Stomach (tissue), 8 donors: ENCODE measurements at regions not wholly inside any gene's neighbourhood (a gene's known extent, or its start where the extent isn't known, plus 50 kb on each side); places are given as distances from the start of the nearest gene placed in this dataset.

ENCODE experiments used
- DNase-seq, 2 donors: peaks; one replicate each; pipeline versions ENCODE4 v3.0.0 to v3.0.0-alpha.2; 2013 to 2019
- H3K27ac ChIP-seq, 5 donors: fragments of 200-600 bp in 4 of 5; sonication (generic) in 4 of 5; one replicate each; pipeline ENCODE4 v1.5.1; 2013 to 2019; ENCODE audit warnings: mild to moderate bottlenecking in 1 of 5, moderate library complexity in 1 of 5
- H3K27me3 ChIP-seq, 3 donors: fragments of 200-600 bp; sonication (generic); one replicate each; pipeline ENCODE4 v1.5.1; 2017 to 2019; ENCODE audit warnings: mixed run types in 1 of 3
- H3K36me3 ChIP-seq, 4 donors: fragments of 200-600 bp; sonication (generic); 1 replicate in 3 of 4; 2 replicates in 1 of 4; pipeline ENCODE4 v1.5.1; 2016 to 2019
- H3K4me1 ChIP-seq, 4 donors: fragments of 200-600 bp; sonication (generic); one replicate each; pipeline ENCODE4 v1.5.1; 2016 to 2019
- H3K4me3 ChIP-seq, 4 donors: fragments of 200-600 bp; sonication (generic) in 3 of 4; one replicate each; pipeline ENCODE4 v1.5.1; 2016 to 2019; ENCODE audit warnings: mild to moderate bottlenecking in 1 of 4
- H3K9me3 ChIP-seq, 4 donors: fragments of 200-600 bp; sonication (generic); one replicate each; pipeline ENCODE4 v1.5.1; 2016 to 2019
- CTCF ChIP-seq, 7 experiments: fragments of 450-650 bp in 4 of 7; fragments of 200-600 bp in 3 of 7; sonication (generic) in 3 of 7; IDR thresholded peaks; one replicate each; pipeline ENCODE4 v1.5.1; 2016 to 2019; ENCODE audit warnings: antibody characterized with exemption in 7 of 7, control low read depth in 2 of 7, mild to moderate bottlenecking in 1 of 7
- EP300 ChIP-seq: sonication (generic); formaldehyde crosslinking; IDR thresholded peaks from one replicate; pipeline ENCODE4 v1.6.1; 2017; ENCODE audit warnings: antibody characterized with exemption
- POLR2A ChIP-seq, 4 donors: fragments of 450-650 bp; IDR thresholded peaks; one replicate each; pipeline ENCODE4 v1.6.1; 2016; ENCODE audit warnings: antibody characterized with exemption in 4 of 4, control low read depth in 2 of 4, mild to moderate bottlenecking in 1 of 4, moderate library complexity in 1 of 4
- POLR2AphosphoS5 ChIP-seq, 3 donors: sonication (generic); formaldehyde crosslinking; IDR thresholded peaks; one replicate each; pipeline ENCODE4 v1.6.1; 2016; ENCODE audit warnings: antibody characterized with exemption in 3 of 3
- WGBS, 5 donors: extraction: QIAGEN DNeasy Blood & Tissue Kit in 3 of 5; methylation state at CpG; one replicate each; pipeline versions ENCODE4 v1.1.5 to v1.1.7; 2013 to 2018; 5-methylcytosine and 5-hydroxymethylcytosine counted together
- intact Hi-C: fragments of 100-400 bp; cut with DNase I; formaldehyde crosslinking; loops from one replicate; pipeline ENCODE4 v1.15.1; 2023; ENCODE audit warnings: low total_unique reads
- donor health status: healthy with polysubstance abuse.
- donor health status: Bipolar disorder and iron deficiency.
- donor health status: healthy.

GRCh38 chr12:112559784-112560183 is 141.0 kb downstream of the PTPN11 start:
- H3K27ac ChIP-seq = no peak overlapping the region
- H3K4me1 ChIP-seq = no peaks in the 10 kb centered on the region
- DNase-seq = no peak
- 66 to 74% (median 72%) methylated on average over 2 of the region's 2 CpGs for WGBS, 5 donors
- peaks cover 0 to 1% (median 0%) of the 10 kb centered on the region in 4 donors for H3K9me3 ChIP-seq
- H3K27me3 ChIP-seq = peaks cover 0 to 20% (median 3%) of the 10 kb centered on the region in 3 donors
- intact Hi-C loops = no loop called here
- H3K36me3 ChIP-seq = no peaks in the 10 kb centered on the region
- TF ChIP-seq POLR2A (IDR thresholded peaks at IDR 0.05) (no peak), POLR2AphosphoS5 (IDR thresholded peaks at IDR 0.05) (no peak)
- no peak overlapping the region for H3K4me3 ChIP-seq

- no peaks in the 10 kb centered on the region for H3K4me1 ChIP-seq
- H3K9me3 ChIP-seq = no peaks in the 10 kb centered on the region
- TF ChIP-seq CTCF (IDR thresholded peaks at IDR 0.05) = no peak
- no peak for TF ChIP-seq POLR2AphosphoS5 (IDR thresholded peaks at IDR 0.05)
- no peak for TF ChIP-seq EP300
- TF ChIP-seq POLR2A (IDR thresholded peaks at IDR 0.05) = no peak
- no peak overlapping the region for H3K4me3 ChIP-seq
- intact Hi-C loops = no loop called here
- 73 to 77% (median 73%) methylated on average over 6 to 11 of the region's 11 CpGs for WGBS, 5 donors
- no peak overlapping the region for H3K27ac ChIP-seq
- H3K36me3 ChIP-seq = no peaks in the 10 kb centered on the region
- no peak for DNase-seq
- H3K27me3 ChIP-seq = peaks cover 0 to 20% (median 6%) of the 10 kb centered on the region in 3 donors
Measured at GRCh38 chr12:112564160-112564784, 145.5 kb downstream of the PTPN11 start.

GRCh38 chr12:112568641-112569040 is 149.9 kb downstream of the PTPN11 start:
- no peak for DNase-seq
- Histone ChIP-seq H3K4me1 (no peaks in the 10 kb centered on the region), H3K9me3 (no peaks in the 10 kb centered on the region), H3K36me3 (no peaks in the 10 kb centered on the region), H3K4me3 (no peak overlapping the region), H3K27me3 (peaks cover 0 to 46% (median 16%) of the 10 kb centered on the region in 3 donors), H3K27ac (no peak overlapping the region)
- WGBS, 5 donors = 77 to 90% (median 85%) methylated on average over 2 of the region's 2 CpGs
- intact Hi-C loops = no loop called here
- TF ChIP-seq CTCF (IDR thresholded peaks at IDR 0.05) = no peak
- no peak for TF ChIP-seq POLR2A (IDR thresholded peaks at IDR 0.05)
- TF ChIP-seq EP300 = no peak
- no peak for TF ChIP-seq POLR2AphosphoS5 (IDR thresholded peaks at IDR 0.05)

GRCh38 chr12:112570096-112570495 is 151.3 kb downstream of the PTPN11 start:
- TF ChIP-seq POLR2A (IDR thresholded peaks at IDR 0.05) (no peak), EP300 (no peak), POLR2AphosphoS5 (IDR thresholded peaks at IDR 0.05) (no peak), CTCF (IDR thresholded peaks at IDR 0.05) (no peak)
- Histone ChIP-seq H3K27me3 (peaks cover 2 to 55% (median 27%) of the 10 kb centered on the region in 3 donors), H3K27ac (no peak overlapping the region), H3K36me3 (no peaks in the 10 kb centered on the region), H3K4me3 (no peak overlapping the region), H3K4me1 (peaks cover 0 to 2% (median under 1%) of the 10 kb centered on the region in 4 donors), H3K9me3 (no peaks in the 10 kb centered on the region)
- intact Hi-C loops = no loop called here
- WGBS, 5 donors = 56 to 69% (median 59%) methylated on average over 7 of the region's 7 CpGs
- no peak for DNase-seq

- intact Hi-C loops = no loop called here
- H3K27ac ChIP-seq = no peak overlapping the region
- peaks cover 7 to 79% (median 32%) of the 10 kb centered on the region in 3 donors for H3K27me3 ChIP-seq
- no peak for DNase-seq
- TF ChIP-seq CTCF (IDR thresholded peaks at IDR 0.05) (no peak), EP300 (no peak), POLR2AphosphoS5 (IDR thresholded peaks at IDR 0.05) (no peak), POLR2A (IDR thresholded peaks at IDR 0.05) (no peak)
- H3K36me3 ChIP-seq = no peaks in the 10 kb centered on the region
- no peak overlapping the region for H3K4me3 ChIP-seq
- WGBS, 5 donors = 81 to 93% (median 90%) methylated on average over 2 of the region's 2 CpGs
- no peaks in the 10 kb centered on the region for H3K9me3 ChIP-seq
- peaks cover 0 to 6% (median 2%) of the 10 kb centered on the region in 4 donors for H3K4me1 ChIP-seq
Measured at GRCh38 chr12:112573141-112573540, 154.4 kb downstream of the PTPN11 start.
